ENCODE measurements at regions not wholly inside any gene's neighbourhood (a gene's known extent, or its start where the extent isn't known, plus 50 kb on each side); places are given as distances from the start of the nearest gene placed in this dataset.
"Not testable (repeated sequence)": the region's sequence is repeated elsewhere in the genome, so short reads cannot be mapped to it uniquely, and the experiment has no call there.

DNA sequence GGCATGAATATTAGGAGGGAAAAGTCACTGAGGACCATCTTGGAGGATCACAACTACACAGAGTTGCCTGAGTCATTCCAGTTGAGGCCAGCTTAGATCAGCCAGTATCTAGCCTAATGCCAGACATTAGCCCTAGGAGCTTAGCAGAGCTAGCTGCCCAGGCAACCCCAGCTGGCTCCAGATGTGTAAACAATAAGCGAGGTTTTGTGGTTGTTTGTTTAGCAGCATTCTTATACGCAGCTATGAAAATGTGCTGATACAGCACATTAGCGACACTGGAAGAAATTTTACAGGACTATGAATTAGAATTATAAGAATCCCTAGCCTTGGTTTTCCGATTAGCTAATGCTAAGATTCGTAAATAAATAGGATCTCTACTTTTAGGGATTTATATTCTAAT, 59.3 kb downstream of the BTBD3 start:
- DNase-seq (ENCODE audit: low read depth in 2 of 2): no peak

DNA sequence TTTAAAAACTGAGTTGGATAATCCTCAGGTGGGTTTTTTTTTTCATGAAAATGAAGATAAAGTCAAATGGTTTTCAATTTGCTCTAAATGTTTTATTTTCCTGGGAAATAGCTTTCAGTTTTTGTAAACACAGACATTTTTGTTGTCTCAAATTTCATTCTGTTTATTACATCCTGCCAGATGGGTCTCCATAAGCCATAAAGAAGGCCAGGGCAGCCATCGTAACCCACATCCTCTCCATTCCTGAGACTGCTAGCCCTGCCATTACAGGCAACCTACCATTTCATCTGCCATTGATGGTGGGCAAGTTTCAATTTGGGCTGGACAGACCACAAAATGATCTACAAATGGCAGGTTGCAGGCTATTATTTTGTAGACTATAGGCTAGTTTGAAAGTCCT, 60.8 kb downstream of the BTBD3 start:
- no peak for DNase-seq (ENCODE audit: low read depth in 2 of 2)

DNA sequence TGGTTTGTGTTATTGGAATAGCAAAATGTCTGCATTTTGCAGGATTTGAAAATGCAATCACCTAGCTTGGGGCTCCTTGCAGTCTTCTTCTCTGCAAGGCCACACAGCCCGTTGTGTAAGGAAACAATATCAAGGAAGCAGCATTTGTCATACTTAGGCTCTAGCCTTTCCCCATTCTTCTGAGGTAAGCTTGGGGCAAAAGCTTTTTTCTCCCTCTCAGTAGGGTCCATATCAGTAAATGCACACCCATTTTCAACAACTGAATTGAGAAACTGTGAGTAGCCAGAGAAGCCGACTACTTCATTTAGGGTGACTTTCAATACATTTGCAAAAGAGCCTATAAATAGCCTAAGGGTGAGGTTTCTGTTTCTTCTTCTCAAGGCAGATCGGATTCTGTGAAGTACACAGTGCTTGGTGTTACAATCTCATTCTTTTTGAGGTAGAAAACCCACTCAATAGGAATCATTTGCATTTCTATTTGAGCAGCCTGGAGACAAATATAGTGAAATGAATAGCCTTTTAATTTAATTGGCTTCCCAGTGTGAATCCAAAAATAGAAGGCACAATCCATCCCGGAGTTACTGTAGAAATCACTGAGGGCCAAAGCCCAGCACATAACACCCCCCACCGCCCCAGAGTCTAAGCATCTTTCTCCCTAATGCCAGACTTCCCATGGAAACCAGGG, 61.8 kb downstream of the BTBD3 start:
- DNase-seq (ENCODE audit: low read depth in 2 of 2): no peak

DNA sequence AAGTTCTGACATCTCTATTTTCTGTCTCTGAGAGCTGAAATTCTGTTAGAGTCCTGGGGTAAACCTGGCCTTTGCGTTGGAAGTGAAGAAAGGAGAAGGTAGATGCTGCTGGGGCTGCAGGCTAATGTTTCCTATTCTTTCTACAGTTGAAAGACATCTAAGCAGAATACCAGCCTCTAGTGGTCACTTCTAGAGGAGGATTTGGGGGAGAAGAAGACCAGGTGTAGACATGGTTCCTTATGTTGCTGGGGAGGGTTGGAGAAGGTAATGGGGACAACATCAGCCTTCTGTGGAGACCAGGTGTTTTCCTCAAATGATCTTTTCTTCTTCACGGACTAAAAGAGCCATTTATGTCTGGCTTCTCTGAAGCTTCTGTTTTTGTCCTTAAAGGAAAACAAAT, 62.6 kb downstream of the BTBD3 start:
- no peak for DNase-seq (ENCODE audit: low read depth in 2 of 2)

DNA sequence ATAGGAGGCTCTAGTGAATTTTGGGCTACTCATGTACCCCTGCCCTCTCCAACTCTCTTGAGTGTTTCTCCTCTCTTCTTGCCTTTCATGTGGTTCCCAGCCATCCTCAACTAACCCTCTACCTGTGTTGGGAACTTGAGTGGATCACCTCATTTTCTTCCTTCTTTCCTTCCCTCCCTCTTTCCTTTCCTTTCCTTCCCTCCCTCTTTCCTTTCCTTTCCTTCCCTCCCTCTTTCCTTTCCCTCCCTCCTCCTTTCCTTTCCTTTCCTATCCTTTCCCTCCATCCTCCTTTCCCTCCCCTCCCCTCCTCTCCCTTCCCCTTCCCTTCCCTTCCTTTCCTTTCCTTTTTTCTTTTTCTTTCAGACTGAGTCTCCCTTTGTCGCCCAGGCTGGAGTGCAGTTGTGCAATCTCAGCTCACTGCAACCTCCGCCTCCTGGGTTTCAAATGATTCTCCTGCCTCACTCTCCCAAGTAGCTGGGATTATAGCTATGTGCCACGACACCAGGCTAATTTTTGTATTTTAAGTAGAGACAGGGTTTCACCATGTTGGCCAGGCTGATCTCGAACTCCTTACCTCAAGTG, 63.8 kb downstream of the BTBD3 start:
- DNase-seq (ENCODE audit: low read depth in 2 of 2): no peak

DNA sequence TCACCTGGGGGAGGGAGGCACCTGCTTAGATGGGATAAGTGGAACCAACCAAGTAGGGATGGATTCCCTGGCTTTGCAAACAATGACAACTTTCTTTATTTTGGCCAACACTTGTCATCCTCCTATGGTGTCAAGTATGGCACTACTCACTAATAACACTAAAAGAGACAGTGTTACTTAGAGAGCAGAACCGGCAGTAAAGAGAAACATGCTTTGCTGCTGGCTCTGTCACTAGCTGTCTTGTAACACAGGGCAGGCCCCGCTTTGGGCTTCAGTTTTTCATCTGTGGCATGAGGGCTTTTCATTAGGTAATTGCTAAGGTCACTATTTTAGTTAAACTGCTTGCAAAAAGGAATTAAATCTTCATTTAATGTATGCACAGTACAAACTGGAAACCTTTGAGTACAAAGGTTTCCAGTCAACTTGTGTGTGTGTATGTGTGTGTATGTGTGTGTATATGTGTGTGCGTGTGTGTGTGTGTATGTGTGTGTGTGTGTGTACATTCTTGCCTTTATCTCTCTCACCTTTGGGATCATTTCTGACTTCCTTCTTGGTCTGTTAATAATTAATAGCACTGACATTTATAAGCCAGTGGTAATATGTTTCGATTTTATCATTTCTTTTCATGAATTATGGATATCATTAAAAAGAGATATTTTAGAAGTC, 64.7 kb downstream of the BTBD3 start:
- DNase-seq (ENCODE audit: low read depth in 2 of 2): no peak

DNA sequence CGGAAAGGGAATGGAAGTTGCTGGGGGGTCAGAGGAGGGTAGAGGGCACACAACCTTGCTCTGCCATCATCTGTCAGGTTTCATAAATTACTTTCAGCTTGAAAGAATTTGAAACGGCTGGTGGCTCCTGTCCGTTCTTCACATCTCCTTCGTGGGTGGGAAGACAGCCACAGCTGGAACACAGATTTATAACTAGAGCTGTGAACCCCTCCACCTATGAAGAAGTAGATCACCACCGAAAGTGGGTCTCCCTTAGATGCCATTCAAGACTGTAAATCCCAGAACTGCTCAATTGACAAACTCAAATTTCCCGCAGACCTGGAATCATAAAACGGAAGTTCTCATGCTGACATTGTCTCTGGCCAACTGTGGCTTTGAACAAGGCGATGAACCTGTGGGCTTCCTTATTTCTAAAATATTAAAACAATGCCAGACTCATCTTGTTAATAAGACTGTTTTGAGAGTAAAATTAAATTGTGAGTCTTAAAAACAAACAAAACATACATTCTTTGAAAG, 65.3 kb downstream of the BTBD3 start:
- DNase-seq (ENCODE audit: low read depth in 2 of 2): no peak

DNA sequence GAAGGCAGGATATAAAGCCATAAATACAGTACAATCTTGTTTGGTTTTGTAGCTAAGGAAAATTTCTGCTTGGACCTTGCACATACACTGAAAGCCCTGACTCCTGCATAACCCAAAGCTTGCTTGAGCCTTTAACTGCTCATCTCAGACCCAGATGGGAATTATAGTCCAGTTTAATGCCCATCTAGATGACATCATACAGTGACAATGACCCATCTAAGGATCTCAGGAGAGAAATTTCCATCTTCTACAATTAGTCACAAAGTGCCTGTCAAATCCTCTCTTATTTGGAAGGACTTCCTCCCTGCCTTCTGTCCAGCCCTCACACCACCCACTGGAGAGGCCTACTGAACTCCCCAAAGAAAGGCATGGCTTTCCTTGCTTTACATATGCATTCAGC, 69.3 kb downstream of the BTBD3 start:
- DNase-seq (ENCODE audit: low read depth in 2 of 2): no peak

DNA sequence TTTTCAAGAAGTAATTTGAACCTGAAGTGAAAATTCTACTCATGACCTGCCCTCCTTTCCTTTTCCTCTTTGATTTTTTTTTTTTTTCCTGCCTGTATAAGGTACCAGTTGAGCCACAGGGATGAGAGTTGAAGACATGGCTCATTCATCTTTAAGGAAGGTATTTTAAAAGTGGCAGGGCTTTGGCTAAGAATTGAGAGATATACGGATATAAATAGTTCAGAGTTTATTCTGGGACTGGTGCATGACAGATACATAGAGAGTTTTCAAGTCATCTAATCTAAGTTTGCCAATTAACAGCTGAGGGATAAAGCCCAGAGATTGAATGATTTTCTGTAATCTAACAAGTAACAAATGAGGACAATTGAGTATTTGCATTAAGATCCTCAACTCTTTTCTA, 69.8 kb downstream of the BTBD3 start:
- no peak for DNase-seq (ENCODE audit: low read depth in 2 of 2)

DNA sequence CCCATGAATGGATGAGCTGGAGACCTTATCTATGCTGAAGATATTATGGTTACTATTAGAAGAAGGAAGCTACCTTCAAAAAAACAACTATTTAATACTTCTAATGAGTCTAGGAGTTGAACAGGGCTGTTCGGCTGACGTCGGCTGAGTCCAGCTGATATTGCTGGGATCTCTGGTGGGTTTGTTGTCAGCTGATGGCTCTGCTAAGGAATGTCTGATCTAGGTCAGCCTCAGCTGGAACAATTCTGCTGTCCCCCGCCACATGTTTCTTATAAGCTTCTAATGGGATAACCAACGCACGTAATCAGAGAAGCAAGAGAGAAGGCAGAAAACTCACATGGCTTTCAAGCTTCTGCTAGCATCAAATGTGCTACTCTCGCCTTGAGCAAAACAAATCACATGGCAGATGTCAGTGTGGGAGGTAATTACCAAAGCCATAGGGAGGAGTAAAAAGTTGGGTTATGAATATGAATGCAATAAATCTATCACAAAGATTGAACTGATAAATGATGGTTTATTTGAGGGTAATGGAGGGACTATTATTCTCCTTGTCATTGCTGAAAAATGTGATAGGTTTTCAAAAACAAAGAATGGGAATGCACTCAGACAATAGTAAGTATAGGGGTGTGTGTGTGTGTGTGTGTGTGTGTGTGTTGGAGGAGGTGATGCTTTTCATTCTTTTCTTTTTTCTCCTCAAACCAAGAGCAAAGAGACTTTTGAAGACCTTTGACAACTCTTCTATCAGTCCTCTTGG, 71.5 kb downstream of the BTBD3 start:
- no peak for DNase-seq (ENCODE audit: low read depth in 2 of 2)

DNA sequence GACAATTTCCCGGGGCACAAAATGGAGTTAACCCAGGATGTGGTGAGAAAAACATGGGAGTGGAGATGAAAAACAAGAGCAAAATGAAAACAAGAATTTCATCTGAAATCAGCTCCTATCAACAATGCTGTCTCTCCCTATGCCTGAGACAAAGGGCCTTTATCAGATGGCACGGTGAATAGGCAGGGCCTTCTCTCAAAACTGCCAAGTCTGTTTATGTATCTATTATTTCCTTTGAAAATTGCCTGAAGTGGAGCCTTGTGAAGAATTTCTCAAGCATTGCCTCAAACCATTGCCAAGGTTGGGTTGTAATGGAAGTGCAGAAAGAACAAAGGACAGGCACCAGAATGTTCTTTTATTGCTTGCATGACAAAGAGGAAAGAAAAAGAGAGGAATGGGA, 74.7 kb downstream of the BTBD3 start:
- DNase-seq (ENCODE audit: low read depth in 2 of 2): no peak

DNA sequence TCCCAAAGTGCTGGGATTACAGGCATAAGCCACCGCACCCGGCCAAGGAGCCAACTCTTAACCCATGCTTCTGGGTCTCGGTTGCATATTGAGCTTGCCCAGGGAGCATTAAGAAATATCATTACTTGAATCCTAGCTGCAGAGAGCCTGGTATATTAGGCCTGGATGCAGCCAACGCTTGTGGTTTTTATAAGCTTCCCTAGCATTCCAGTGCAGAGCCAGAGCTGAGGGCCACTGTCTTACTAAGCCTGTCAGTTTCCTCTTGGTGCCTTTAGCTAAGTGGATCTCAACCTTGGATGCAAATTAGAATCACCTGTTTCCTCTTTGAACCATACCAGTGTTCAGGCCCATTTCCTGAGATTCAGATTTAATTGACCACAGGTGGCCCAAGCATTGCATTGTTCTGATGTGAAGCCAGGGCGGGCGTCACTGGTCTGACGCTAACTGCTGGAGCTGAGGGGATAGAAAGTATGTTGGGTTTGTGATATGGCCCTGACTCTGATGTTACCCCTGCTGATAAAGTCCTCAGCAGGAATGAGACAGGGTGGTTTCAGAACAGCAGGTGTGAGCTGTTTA, 76.3 kb downstream of the BTBD3 start:
- peak; percentile 69 for DNase-seq (ENCODE audit: low read depth in 2 of 2)

DNA sequence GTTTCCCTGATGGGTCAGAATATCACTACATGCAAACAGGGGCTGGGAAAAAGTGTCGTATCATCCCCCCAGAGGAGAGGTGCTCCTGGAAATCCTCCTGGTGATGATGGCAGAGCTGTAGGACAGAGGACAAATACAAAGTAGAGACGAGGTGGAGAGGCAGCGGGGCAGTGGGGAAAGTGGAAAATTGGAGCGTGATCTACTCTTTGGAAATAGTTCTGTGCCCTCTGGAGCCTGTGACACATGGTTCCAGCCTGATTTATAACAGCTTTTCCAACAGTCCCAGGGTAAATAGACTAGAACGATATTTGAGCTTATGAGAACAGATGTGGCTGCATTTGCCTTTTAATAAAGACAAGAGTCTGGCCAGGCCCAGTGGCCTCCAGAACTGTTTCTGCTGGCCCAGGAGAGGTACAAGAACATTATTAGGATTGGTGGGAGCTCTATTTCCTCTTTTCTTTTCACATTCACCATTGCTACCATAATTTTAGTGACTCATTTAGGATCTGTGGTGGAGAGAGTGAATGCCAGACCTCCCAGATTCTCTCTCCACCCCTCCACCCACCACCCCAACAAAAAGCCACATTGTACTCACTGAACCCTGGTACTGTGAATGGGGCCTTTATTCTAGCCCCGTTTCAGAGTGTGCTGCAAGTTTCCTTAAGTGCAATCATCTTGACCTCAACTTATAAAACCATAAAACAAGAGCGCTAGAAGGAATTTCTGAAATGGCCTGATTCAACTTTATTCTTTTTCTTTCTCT, 78.3 kb downstream of the BTBD3 start:
- DNase-seq (ENCODE audit: low read depth in 2 of 2): no peak

DNA sequence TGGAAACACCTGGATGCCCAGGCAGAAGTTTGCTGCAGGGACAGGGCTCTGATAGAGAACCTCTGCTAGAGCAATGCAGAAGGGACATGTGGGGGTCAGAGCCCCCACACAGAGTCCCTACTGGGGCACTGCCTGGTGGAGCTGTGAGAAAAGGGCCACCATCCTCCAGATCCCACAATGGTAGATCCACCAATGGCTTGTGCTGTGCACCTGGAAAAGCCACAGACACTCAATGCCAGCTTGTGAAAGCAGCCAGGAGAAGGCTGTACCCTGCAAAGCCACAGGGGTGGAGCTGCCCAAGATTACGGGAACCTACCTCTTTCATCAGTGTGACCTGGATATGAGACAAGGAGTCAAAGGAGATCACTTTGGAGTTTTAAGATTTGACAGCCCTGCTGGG, 87.1 kb downstream of the BTBD3 start:
- not testable (repeated sequence) for DNase-seq (ENCODE audit: low read depth in 2 of 2)

DNA sequence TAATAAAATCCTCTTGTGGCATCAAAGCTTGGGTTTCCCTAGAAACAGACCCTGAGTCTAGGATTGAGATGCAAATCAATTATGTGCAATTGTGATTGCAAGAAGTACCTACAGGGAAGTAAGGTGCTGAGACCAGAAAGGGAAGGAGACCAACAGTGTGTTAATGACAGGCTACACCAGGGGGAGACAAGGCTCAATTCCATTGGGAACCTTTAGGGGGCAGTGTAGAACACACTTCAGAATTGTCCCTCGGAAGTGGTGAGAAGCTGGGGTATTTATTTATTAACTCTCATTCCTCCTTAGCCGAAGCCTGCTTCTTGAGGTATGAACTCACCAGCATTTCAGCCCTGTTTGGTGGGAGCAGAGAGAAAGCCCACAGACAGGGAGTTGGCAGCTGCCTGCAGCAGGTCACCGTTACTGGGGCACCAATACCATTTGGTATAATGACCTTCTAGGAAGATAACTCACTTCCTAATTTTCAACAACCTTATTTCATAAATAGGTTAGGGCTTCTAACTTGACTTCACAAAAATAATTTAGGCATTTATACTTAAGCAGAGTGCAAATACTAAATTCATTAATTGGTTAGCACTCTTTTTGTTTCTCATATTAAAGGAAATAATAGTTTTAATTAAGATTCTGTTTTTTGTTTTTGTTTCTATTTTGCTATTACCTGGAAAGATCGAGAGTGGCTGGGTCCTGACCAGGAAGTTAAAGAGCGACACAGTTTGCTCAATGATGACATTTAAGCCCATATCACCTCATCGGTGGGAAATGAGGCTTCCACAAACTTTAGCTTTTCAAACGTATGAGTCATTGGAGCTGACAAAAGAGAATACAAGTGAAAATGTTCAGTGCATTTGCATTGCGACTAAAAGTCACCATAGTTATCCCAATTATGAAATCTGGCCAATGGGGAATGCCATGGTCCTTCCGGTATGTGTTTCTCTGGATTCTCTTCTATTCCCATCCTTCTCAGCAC, 94.8 kb downstream of the BTBD3 start:
- no peak for DNase-seq (ENCODE audit: low read depth in 2 of 2)

DNA sequence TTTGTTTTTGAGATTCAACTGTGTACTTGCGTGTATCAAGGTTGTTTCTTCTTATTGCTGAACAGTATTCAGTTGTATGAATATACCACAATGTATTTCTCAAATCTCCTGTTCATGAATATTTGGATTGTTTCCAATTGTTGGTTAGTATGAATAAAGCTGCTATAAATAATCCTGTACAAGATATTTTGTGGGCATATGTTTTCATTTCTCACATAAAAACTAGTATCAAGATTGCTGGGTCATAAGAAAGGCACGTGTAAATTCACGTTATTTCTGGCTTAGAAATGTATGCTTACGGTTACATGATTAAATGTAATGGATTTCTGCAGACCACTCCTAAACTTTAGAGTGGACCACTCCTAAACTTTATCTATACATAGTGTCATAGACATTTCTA, 96.6 kb downstream of the BTBD3 start:
- DNase-seq (ENCODE audit: low read depth in 2 of 2): peak; percentile 53 to 55

DNA sequence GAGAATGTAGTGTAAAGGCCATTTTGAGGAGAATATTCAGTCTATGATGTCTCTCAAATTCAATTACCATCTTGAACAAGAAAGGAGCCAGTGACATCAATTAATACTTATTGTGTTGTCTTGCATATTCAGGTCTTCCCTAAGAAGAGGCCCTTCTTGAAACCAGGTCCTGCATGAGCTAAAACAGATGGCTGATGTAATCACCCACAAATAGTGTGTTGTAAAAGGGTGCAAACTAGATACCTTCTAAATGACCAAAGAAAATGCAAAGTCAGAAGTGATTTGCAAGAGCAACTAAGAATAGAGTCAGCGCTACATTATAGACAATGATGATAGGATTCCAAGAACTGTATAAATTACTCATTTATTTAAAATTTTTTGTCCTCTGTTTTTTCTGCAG, 97.0 kb downstream of the BTBD3 start:
- peak; percentile 20 to 21 for DNase-seq (ENCODE audit: low read depth in 2 of 2)

DNA sequence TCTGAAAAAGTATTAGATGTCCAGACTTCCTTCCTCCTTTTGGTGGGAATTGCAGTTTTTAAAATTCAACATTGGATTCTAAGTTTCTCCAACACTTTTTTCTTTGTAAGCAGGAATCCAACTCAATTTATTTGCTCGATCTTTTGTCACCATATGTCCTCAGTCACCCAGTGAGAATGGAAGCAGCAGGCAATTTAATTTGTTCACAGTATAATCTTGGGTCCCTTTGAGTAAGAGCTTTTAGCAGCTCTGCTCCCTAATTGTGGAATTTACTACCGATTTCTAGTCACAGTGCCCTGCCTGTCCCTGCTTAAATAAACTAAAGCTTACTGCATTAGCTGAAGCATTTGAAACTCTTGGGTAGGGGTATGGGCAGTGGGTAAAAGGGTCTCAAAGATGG, 98.6 kb downstream of the BTBD3 start:
- DNase-seq (ENCODE audit: low read depth in 2 of 2): no peak

DNA sequence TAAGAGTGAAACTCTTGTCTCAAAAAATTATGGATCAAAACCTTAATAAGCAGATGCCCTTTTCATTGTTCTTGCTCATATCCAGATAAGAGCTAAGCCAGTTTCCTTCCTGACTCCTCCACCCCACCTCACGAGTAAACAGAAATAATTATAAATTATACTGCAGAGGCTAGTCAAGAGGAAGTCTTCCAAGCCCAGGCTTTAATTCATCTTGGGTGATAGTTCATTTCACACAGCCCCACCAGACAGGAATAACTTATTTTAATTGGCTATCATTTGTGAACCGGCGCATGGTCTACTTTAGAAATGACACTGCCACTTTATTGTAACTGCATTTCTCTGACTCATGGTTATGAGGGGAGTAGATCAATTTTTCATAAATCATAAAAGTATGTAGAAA, 102.0 kb downstream of the BTBD3 start:
- no peak for DNase-seq (ENCODE audit: low read depth in 2 of 2)

DNA sequence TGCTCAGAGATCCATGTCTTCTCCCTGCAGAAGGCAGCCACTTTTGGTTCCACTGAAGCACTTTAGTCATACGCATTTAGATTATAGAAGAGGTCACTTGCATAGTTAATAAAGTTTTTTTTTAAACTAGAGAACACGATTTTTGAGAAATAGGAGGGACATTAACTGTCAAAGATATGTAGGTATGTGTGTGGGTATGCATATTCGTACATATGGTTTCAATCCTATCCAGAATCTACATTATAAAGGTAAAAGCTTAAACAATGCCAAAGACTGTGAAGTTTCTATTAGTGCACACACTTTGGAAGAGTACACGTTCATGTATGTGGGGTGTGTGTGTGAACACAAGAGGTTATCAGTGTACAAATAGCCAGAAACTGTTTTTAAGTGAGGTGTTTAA, 103.2 kb downstream of the BTBD3 start:
- no peak for DNase-seq (ENCODE audit: low read depth in 2 of 2)
